Smooth muscle cell (in vitro differentiated cells): ENCODE measurements at regions not wholly inside any gene's neighbourhood (a gene's known extent, or its start where the extent isn't known, plus 50 kb on each side); places are given as distances from the start of the nearest gene placed in this dataset.

Experiments used
- DNase-seq: peaks from one replicate; lab custom pipeline; 2025; ENCODE audit not compliant: unreplicated experiment; lab: John Stamatoyannopoulos, UW
- H2AFZ ChIP-seq: fragments of 200-600 bp; sonication (generic); 2 replicates; pipeline ENCODE4 v1.6.0; 2016; ENCODE audit warnings: antibody characterized with exemption, low read depth, mild to moderate bottlenecking
- H3F3A ChIP-seq: fragments of 200-600 bp; sonication (generic); 2 replicates; pipeline ENCODE4 v1.6.0; 2017; ENCODE audit warnings: antibody characterized with exemption, low read depth
- H3K27ac ChIP-seq: fragments of 200-600 bp; sonication (generic); 2 replicates; pipeline ENCODE4 v1.5.1; 2016; ENCODE audit warnings: low read depth, mild to moderate bottlenecking
- H3K27me3 ChIP-seq: fragments of 200-600 bp; sonication (generic); 2 replicates; pipeline ENCODE4 v1.6.1; 2016; ENCODE audit warnings: low read depth, mild to moderate bottlenecking
- H3K36me3 ChIP-seq: fragments of 200-600 bp; sonication (generic); 2 replicates; pipeline ENCODE4 v1.5.1; 2016; ENCODE audit warnings: low read depth
- H3K4me1 ChIP-seq: fragments of 200-600 bp; sonication (generic); 2 replicates; pipeline ENCODE4 v1.5.1; 2016; ENCODE audit warnings: low read depth
- H3K4me2 ChIP-seq: fragments of 200-600 bp; sonication (generic); 2 replicates; pipeline ENCODE4 v1.6.0; 2016; ENCODE audit warnings: mild to moderate bottlenecking
- H3K4me3 ChIP-seq: fragments of 200-600 bp; sonication (generic); 2 replicates; pipeline ENCODE4 v1.5.1; 2016; ENCODE audit warnings: mild to moderate bottlenecking
- H3K79me2 ChIP-seq: fragments of 200-600 bp; sonication (generic); 2 replicates; pipeline ENCODE4 v1.6.0; 2016; ENCODE audit warnings: low read depth, mild to moderate bottlenecking
- H3K9ac ChIP-seq: fragments of 200-600 bp; sonication (generic); 2 replicates; pipeline ENCODE4 v1.6.0; 2016; ENCODE audit warnings: low read depth
- H3K9me3 ChIP-seq: fragments of 200-600 bp; sonication (generic); replicated peaks from 2 replicates; pipeline ENCODE4 v1.5.1; 2016; ENCODE audit warnings: low read depth
- H4K20me1 ChIP-seq: fragments of 200-600 bp; sonication (generic); 2 replicates; pipeline ENCODE4 v1.6.0; 2016; ENCODE audit warnings: low read depth
- WGBS: methylation state at CpG from one replicate; pipeline ENCODE4 v1.1.7; 2016; ENCODE audit warnings: low lambda C conversion rate; 5-methylcytosine and 5-hydroxymethylcytosine counted together
- TF ChIP-seq, protein P1 (sequence below): fragments of 200-600 bp; sonication (generic); IDR thresholded peaks from 2 replicates; pipeline ENCODE4 v1.5.1; 2017; ENCODE audit warnings: borderline replicate concordance, mild to moderate bottlenecking, antibody characterized with exemption; ENCODE audit not compliant: insufficient read depth, poor library complexity, severe bottlenecking

DNA sequence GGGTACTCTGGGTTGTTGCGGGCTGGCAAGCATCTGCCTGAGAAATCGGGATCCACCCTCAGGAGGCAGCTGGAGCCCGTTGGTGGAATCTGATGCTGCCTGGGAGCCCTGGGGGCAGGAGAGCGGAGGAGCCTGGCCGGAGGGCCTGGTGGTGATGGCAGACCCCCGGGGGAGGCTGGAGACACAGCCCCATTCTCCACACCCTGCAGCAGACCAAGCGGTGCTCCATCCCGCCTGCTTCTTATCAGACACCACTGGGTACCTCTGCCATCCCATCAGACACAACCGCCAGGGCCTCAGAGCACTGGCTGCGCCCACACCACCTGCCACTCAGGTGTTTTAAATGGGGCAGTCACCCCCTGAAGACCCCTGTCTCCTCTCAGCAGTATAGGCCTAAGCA, 103.9 kb downstream of the RBFOX3 start:
- H3K4me2 ChIP-seq: no peak overlapping the region
- no peaks in the 10 kb centered on the region for H3K27me3 ChIP-seq
- no peaks in the 10 kb centered on the region for H4K20me1 ChIP-seq
- no peaks in the 10 kb centered on the region for H3K36me3 ChIP-seq
- H3K4me1 ChIP-seq: no peaks in the 10 kb centered on the region
- TF ChIP-seq, protein P1, sequence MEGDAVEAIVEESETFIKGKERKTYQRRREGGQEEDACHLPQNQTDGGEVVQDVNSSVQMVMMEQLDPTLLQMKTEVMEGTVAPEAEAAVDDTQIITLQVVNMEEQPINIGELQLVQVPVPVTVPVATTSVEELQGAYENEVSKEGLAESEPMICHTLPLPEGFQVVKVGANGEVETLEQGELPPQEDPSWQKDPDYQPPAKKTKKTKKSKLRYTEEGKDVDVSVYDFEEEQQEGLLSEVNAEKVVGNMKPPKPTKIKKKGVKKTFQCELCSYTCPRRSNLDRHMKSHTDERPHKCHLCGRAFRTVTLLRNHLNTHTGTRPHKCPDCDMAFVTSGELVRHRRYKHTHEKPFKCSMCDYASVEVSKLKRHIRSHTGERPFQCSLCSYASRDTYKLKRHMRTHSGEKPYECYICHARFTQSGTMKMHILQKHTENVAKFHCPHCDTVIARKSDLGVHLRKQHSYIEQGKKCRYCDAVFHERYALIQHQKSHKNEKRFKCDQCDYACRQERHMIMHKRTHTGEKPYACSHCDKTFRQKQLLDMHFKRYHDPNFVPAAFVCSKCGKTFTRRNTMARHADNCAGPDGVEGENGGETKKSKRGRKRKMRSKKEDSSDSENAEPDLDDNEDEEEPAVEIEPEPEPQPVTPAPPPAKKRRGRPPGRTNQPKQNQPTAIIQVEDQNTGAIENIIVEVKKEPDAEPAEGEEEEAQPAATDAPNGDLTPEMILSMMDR: no peak
- 92% methylated on average over 10 of the region's 10 CpGs for WGBS
- no peak overlapping the region for H2AFZ ChIP-seq
- no peaks in the 10 kb centered on the region for H3K9me3 ChIP-seq
- no peaks in the 10 kb centered on the region for H3F3A ChIP-seq
- no peak overlapping the region for H3K4me3 ChIP-seq
- H3K79me2 ChIP-seq: no peaks in the 10 kb centered on the region
- H3K9ac ChIP-seq: no peak overlapping the region
- no peak for DNase-seq
- no peak overlapping the region for H3K27ac ChIP-seq

DNA sequence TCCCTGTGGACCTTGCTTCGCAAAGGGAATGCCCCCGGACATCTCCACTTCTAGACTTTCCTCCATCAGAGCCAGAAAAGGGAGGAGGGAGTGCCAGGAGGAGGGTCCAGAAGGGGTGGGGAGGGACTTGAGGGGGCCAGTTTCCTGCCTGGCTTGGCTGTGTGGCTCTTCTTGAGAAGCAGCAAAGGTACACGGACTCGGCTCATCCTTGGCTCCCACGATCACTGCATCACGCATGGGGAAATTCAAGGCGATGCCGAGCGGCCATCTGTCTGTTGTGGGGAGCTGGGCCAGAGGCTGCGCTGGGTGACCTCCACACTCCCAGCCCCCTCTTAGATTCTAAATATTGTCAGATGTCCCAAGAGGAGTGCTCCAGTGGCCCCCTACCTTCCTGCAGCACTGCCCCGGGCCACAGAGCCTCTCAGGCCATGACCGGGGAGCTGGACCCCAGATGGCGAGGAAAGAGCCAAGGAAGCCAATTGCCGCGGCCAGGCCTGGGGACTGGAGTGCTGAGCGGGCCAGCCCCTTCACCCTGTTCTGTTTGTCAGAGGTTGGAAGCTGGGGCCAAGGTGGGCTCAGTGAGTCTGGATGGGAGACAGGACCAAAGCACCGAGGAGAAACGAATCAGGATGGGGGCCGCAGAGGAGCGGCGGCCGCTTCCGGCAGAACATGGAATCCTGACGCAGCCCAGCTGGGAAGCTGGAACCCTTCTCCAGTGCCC, 104.5 kb downstream of the RBFOX3 start:
- Histone ChIP-seq H3K79me2 (no peaks in the 10 kb centered on the region), H3K36me3 (no peaks in the 10 kb centered on the region), H2AFZ (no peak overlapping the region), H3F3A (no peaks in the 10 kb centered on the region), H3K4me3 (no peak overlapping the region), H3K27ac (no peak overlapping the region), H3K4me1 (peaks cover under 1% of the 10 kb centered on the region), H3K9me3 (no peaks in the 10 kb centered on the region), H3K9ac (no peak overlapping the region), H3K27me3 (no peaks in the 10 kb centered on the region), H3K4me2 (no peak overlapping the region), H4K20me1 (no peaks in the 10 kb centered on the region)
- TF ChIP-seq, protein P1: no peak
- DNase-seq: no peak
- 94% methylated on average over 24 of the region's 24 CpGs for WGBS

DNA sequence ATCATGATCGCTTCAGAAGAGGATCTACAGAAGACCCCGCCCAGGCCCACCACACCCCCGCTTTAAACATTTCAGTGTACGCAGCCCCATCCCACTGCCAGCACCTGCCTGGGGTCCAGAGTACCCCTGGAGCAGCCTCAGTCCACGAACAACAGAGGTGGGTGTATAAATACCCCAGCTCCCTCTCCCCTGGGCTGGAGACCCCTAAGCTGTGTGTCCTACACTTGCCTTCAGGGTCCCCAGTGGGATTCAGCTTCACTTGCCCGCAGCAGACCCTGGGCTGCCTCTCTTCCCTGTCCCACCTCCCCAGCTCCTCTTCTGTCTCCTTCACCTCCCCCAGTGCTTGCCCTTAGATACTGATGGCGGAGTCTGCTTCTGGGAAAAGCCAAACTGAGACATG, 105.7 kb downstream of the RBFOX3 start:
- Histone ChIP-seq H3K4me2 (no peak overlapping the region), H3K36me3 (no peaks in the 10 kb centered on the region), H3K9me3 (no peaks in the 10 kb centered on the region), H4K20me1 (no peaks in the 10 kb centered on the region), H3F3A (no peaks in the 10 kb centered on the region), H3K79me2 (no peaks in the 10 kb centered on the region), H3K4me3 (no peak overlapping the region), H3K27me3 (no peaks in the 10 kb centered on the region), H3K27ac (no peak overlapping the region), H2AFZ (no peak overlapping the region), H3K9ac (no peak overlapping the region), H3K4me1 (peaks cover 7% of the 10 kb centered on the region)
- no peak for DNase-seq
- 91% methylated on average over 7 of the region's 7 CpGs for WGBS
- TF ChIP-seq, protein P1: no peak

DNA sequence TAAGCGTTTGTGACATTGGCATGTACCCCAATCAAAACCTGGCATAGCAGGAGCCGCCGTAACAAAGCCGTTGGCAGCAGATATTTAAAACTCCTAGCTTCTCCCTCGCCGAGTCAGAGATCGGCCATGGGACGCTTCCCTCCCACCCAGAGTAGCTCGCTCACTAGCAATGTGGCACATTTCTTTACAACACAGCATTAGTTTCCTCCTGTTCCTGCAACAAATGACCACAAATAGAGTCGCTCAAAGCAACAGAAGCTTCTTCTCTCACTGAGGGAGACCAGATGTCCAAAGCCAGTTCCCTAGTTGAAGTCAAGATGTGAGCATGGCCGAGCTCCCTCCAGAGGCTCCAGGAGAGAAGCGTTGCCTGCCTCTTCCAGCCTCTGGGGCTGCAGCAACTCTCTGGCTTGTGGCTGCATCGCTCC, 106.7 kb downstream of the RBFOX3 start:
- Histone ChIP-seq H3K79me2 (no peaks in the 10 kb centered on the region), H3K9me3 (no peaks in the 10 kb centered on the region), H2AFZ (no peak overlapping the region), H3K4me1 (peaks cover 7% of the 10 kb centered on the region), H3K9ac (no peak overlapping the region), H3K27ac (no peak overlapping the region), H4K20me1 (no peaks in the 10 kb centered on the region), H3K4me3 (no peak overlapping the region), H3K36me3 (no peaks in the 10 kb centered on the region), H3K27me3 (no peaks in the 10 kb centered on the region), H3F3A (no peaks in the 10 kb centered on the region), H3K4me2 (no peak overlapping the region)
- TF ChIP-seq, protein P1: no peak
- 86% methylated on average over 13 of the region's 13 CpGs for WGBS
- DNase-seq: no peak
